ENCODE measurements at regions not wholly inside any gene's neighbourhood (a gene's known extent, or its start where the extent isn't known, plus 50 kb on each side); places are given as distances from the start of the nearest gene placed in this dataset.
"Not testable (repeated sequence)": the region's sequence is repeated elsewhere in the genome, so short reads cannot be mapped to it uniquely, and the experiment has no call there.

DNA sequence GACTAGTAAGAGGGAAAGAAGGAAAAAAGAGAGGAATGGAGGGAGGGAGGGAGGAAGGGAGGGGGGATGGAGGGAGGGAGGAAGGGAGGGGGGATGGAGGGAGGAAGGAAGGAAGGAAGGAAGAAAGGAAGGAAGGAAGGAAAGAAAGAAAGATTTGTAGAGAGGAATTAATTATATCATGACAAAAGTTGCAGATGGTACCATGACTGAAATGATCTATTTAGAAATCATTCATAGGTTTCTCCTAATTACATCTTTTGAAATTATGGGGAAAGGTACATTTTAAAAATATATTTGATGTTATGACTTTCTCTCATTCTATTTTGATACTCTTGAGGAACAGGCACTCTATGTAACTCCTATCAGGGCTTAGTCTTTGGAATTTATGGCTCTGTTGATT is 236.2 kb upstream of the BTG1 start:
- H3K9me3 Mint-ChIP-seq, result peaks cover 0 to 2% (median 0%) of the 10 kb centered on the region in 8 donors
- H3K27ac Mint-ChIP-seq, result no peak overlapping the region
- H3K27me3 ChIP-seq (ENCODE audit: insufficient read depth, low read length), result no peaks in the 10 kb centered on the region
- no peaks in the 10 kb centered on the region for H3K27me3 Mint-ChIP-seq
- no peak overlapping the region for H3K4me3 ChIP-seq (ENCODE audit: low read length in 2 of 2)
- peaks cover 40% of the 10 kb centered on the region for H3K4me1 ChIP-seq (ENCODE audit: insufficient read depth, low read length)
- no peak overlapping the region for H3K27ac ChIP-seq (ENCODE audit: low read depth, low read length)
- intact Hi-C loops (cut with micrococcal nuclease), result no loop called here
- ChIA-PET POLR2A (ENCODE audit: partially characterized antibody) (interaction anchor here (0.7 kb wide), 1 partner anchor 27 kb away, joined by 3 read pairs; no protein-coding TSS in a partner anchor), CTCF (ENCODE audit: partially characterized antibody) (no interaction called here)
- DNase-seq, result no peak
- no peaks in the 10 kb centered on the region for H3K9me3 ChIP-seq (ENCODE audit: control insufficient read depth in 1 of 2, low read length in 2 of 2)
- H3K4me3 Mint-ChIP-seq, result no peak overlapping the region
- H3K4me1 Mint-ChIP-seq, result peaks cover 28 to 53% (median 34%) of the 10 kb centered on the region in 4 donors
- no peaks in the 10 kb centered on the region for H3K36me3 ChIP-seq (ENCODE audit: insufficient read depth, low read length)
- H3K36me3 Mint-ChIP-seq, result no peaks in the 10 kb centered on the region

DNA sequence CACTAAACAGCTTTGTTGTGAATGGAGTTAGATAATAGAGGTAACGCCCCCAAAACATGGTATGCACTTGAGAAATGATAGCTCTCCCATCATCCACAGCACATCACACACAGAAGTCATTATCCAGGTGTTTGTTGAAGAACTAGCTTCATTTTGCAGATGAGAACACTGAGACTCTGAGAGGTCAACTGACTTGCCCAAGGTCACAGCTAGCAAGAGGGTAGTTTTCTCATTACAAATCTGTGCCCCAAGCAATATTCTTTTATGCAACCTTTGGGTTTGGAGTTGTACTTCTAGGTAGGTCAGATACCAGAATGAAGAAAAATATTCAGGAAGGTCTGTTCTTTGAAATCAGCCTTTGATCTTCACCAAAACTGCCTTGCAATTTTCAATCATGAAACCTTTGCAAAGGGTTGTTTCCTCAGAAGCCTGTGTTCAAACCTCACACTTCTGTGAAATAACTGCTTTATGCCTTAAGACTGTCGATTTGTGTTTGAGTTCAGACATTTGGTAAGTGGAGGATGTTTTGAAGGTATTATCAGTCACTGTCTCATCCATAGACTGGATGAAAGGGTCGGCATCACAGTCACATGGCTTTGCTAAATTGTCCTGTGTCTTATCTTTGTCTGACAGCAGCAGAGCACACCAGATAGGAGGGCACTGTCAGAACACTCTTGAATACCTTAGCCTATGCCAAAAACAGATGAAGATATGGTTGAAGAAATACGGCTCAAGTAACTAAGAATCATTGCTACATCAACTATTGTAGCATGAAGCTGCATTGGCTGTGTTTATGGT is 233.2 kb upstream of the BTG1 start:
- CTCF ChIA-PET (ENCODE audit: partially characterized antibody), result interaction anchor here (1.0 to 1.9 kb wide), 5 partner anchors 11 to 233 kb away, joined by 3 to 6 read pairs (median 3); partner anchors contain the start of gene BTG1
- Mint-ChIP-seq H3K4me1 (peaks cover 28 to 50% (median 31%) of the 10 kb centered on the region in 4 donors), H3K4me3 (peak overlapping the region in 7 of 8 donors; percentile 6 to 81 (median 36)), H3K27me3 (no peaks in the 10 kb centered on the region), H3K36me3 (no peaks in the 10 kb centered on the region), H3K27ac (peak overlapping the region; percentile 41 to 94 (median 88)), H3K9me3 (no peaks in the 10 kb centered on the region)
- Histone ChIP-seq H3K36me3 (ENCODE audit: insufficient read depth, low read length) (no peaks in the 10 kb centered on the region), H3K27ac (ENCODE audit: low read depth, low read length) (peak overlapping the region; percentile 30), H3K4me1 (ENCODE audit: insufficient read depth, low read length) (peaks cover 40% of the 10 kb centered on the region), H3K27me3 (ENCODE audit: insufficient read depth, low read length) (no peaks in the 10 kb centered on the region), H3K4me3 (ENCODE audit: low read length in 2 of 2) (no peak overlapping the region), H3K9me3 (ENCODE audit: control insufficient read depth in 1 of 2, low read length in 2 of 2) (no peaks in the 10 kb centered on the region)
- POLR2A ChIA-PET (ENCODE audit: partially characterized antibody), result interaction anchor here (0.9 to 2.7 kb wide), 5 partner anchors 9 to 241 kb away, joined by 3 to 9 read pairs (median 4); partner anchors contain the start of gene BTG1
- peak in 3 of 5 donors; percentile 16 to 41 (median 26) for DNase-seq
- intact Hi-C loops (cut with micrococcal nuclease), result loop anchor here (2.0 kb wide), 1 partner anchor 14 kb away; no protein-coding TSS in a partner anchor

DNA sequence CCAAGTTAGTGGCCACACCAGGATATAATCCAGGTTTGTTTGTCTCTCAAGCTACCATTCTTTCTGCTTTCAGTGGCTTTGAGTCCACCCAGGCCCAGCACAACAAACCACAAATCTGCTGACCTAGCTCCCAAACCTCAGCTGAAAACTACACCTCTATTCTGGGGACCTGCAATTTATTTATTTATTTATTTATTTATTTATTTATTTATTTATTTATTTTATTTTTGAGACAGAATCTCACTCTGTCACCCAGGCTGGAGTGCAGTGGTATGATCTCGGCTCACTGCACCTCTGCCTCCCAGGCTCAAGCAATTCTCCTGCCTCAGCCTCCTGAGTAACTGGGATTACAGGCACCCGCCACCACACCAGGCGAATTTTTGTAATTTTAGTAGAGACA is 229.9 kb upstream of the BTG1 start:
- DNase-seq; intact Hi-C loops (cut with micrococcal nuclease); H3K36me3 Mint-ChIP-seq; H3K27me3 Mint-ChIP-seq; CTCF ChIA-PET (ENCODE audit: partially characterized antibody); H3K9me3 Mint-ChIP-seq; H3K4me3 ChIP-seq (ENCODE audit: low read length in 2 of 2); H3K36me3 ChIP-seq (ENCODE audit: insufficient read depth, low read length); H3K27ac ChIP-seq (ENCODE audit: low read depth, low read length); H3K9me3 ChIP-seq (ENCODE audit: control insufficient read depth in 1 of 2, low read length in 2 of 2); H3K4me3 Mint-ChIP-seq; H3K27me3 ChIP-seq (ENCODE audit: insufficient read depth, low read length): not testable (repeated sequence)
- H3K27ac Mint-ChIP-seq, result peak overlapping the region in 1 of 7 donors; percentile 10
- peaks cover 30% of the 10 kb centered on the region for H3K4me1 ChIP-seq (ENCODE audit: insufficient read depth, low read length)
- POLR2A ChIA-PET (ENCODE audit: partially characterized antibody), result interaction anchor here (1.1 kb wide), 1 partner anchor 11 kb away, joined by 3 read pairs; no protein-coding TSS in a partner anchor
- peaks cover 26 to 40% (median 33%) of the 10 kb centered on the region in 4 donors for H3K4me1 Mint-ChIP-seq

DNA sequence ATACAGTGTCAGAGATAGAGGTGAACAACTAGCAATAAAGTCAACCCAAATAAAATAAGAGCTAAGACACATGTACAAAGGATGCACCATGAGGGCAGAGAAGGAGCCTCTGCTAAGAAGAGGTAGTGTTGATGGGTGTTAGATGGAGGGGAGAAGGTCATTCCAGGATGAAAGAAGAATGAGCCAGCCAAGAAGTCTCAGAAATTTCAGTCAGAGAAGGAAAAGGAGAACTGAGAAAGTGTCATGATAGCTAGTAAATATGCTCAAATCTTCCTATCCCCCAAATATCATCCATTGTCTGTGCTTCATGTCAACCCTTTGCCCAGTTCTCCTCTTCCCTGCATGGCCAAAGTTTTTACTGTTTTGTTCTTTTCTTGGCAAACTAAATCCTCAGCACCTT is 225.2 kb upstream of the BTG1 start:
- ChIA-PET POLR2A (ENCODE audit: partially characterized antibody) (interaction anchor here (0.6 kb wide), 1 partner anchor 163 kb away, joined by 3 read pairs; no protein-coding TSS in a partner anchor), CTCF (ENCODE audit: partially characterized antibody) (no interaction called here)
- Histone ChIP-seq H3K27ac (ENCODE audit: low read depth, low read length) (no peak overlapping the region), H3K4me1 (ENCODE audit: insufficient read depth, low read length) (no peaks in the 10 kb centered on the region), H3K9me3 (ENCODE audit: control insufficient read depth in 1 of 2, low read length in 2 of 2) (no peaks in the 10 kb centered on the region), H3K4me3 (ENCODE audit: low read length in 2 of 2) (no peak overlapping the region), H3K27me3 (ENCODE audit: insufficient read depth, low read length) (no peaks in the 10 kb centered on the region), H3K36me3 (ENCODE audit: insufficient read depth, low read length) (no peaks in the 10 kb centered on the region)
- Mint-ChIP-seq H3K4me3 (peak overlapping the region in 1 of 8 donors; percentile 32), H3K9me3 (peaks cover 0 to 4% (median 0%) of the 10 kb centered on the region in 8 donors), H3K36me3 (no peaks in the 10 kb centered on the region), H3K27ac (no peak overlapping the region), H3K4me1 (peaks cover 4 to 13% (median 6%) of the 10 kb centered on the region in 4 donors), H3K27me3 (no peaks in the 10 kb centered on the region)
- DNase-seq, result no peak
- intact Hi-C loops (cut with micrococcal nuclease), result no loop called here

DNA sequence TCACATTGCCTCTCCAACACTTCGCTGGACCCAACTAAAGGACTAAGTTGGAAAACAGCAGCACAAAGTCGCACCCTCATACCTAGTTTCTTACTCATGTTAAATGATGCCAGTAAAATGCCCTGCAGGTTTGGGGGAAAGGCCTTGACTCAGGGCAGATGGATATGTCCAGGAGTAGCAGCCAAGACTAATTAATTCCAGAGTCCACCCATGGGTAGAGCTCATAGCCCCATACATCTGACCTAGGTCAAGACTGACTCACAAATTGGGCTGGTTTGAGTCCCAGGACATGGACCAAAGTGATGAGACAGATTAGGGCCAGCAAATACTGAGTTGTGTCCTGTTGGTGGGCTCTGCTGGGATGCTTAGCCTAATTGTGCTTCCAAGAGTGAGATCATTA is 224.0 kb upstream of the BTG1 start:
- ChIA-PET CTCF (ENCODE audit: partially characterized antibody) (no interaction called here), POLR2A (ENCODE audit: partially characterized antibody) (no interaction called here)
- Mint-ChIP-seq H3K9me3 (peaks cover 0 to 4% (median 0%) of the 10 kb centered on the region in 8 donors), H3K4me1 (peaks cover 5 to 16% (median 14%) of the 10 kb centered on the region in 4 donors), H3K36me3 (no peaks in the 10 kb centered on the region), H3K27me3 (no peaks in the 10 kb centered on the region), H3K27ac (no peak overlapping the region), H3K4me3 (no peak overlapping the region)
- Histone ChIP-seq H3K4me1 (ENCODE audit: insufficient read depth, low read length) (peaks cover 7% of the 10 kb centered on the region), H3K27ac (ENCODE audit: low read depth, low read length) (no peak overlapping the region), H3K9me3 (ENCODE audit: control insufficient read depth in 1 of 2, low read length in 2 of 2) (no peaks in the 10 kb centered on the region), H3K27me3 (ENCODE audit: insufficient read depth, low read length) (no peaks in the 10 kb centered on the region), H3K36me3 (ENCODE audit: insufficient read depth, low read length) (no peaks in the 10 kb centered on the region), H3K4me3 (ENCODE audit: low read length in 2 of 2) (no peak overlapping the region)
- no peak for DNase-seq
- intact Hi-C loops (cut with micrococcal nuclease), result loop anchor here (10.0 kb wide), 1 partner anchor 165 kb away; no protein-coding TSS in a partner anchor

DNA sequence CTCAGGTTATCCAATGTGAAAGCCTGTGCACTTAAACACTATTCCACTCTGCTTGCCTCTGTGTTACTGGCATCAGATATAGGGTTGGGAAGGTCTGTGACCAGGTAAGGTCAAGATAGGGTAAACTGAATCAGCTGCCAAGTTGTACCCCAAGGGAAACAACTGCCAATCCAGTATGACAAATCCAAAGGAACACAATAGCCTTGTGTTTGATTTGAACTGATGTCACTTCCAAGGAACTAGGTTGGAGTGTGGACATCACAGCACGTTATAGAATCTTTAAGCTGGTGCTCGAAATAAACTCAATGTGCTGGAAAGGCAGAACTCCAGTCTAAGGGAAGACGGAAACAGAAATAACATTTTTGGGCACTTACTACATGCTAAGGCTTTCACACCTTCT is 223.4 kb upstream of the BTG1 start:
- Mint-ChIP-seq H3K4me1 (peaks cover 7 to 22% (median 18%) of the 10 kb centered on the region in 4 donors), H3K27me3 (no peaks in the 10 kb centered on the region), H3K9me3 (peaks cover 0 to 4% (median 0%) of the 10 kb centered on the region in 8 donors), H3K27ac (no peak overlapping the region), H3K4me3 (no peak overlapping the region), H3K36me3 (no peaks in the 10 kb centered on the region)
- ChIA-PET POLR2A (ENCODE audit: partially characterized antibody) (interaction anchor here (0.7 kb wide), 1 partner anchor 223 kb away, joined by 3 read pairs; the partner anchor contains the start of gene BTG1), CTCF (ENCODE audit: partially characterized antibody) (no interaction called here)
- peaks cover 13% of the 10 kb centered on the region for H3K4me1 ChIP-seq (ENCODE audit: insufficient read depth, low read length)
- H3K36me3 ChIP-seq (ENCODE audit: insufficient read depth, low read length), result no peaks in the 10 kb centered on the region
- intact Hi-C loops (cut with micrococcal nuclease), result loop anchor here (10.0 kb wide), 1 partner anchor 164 kb away; no protein-coding TSS in a partner anchor
- H3K27me3 ChIP-seq (ENCODE audit: insufficient read depth, low read length), result no peaks in the 10 kb centered on the region
- no peak overlapping the region for H3K27ac ChIP-seq (ENCODE audit: low read depth, low read length)
- no peak for DNase-seq
- H3K9me3 ChIP-seq (ENCODE audit: control insufficient read depth in 1 of 2, low read length in 2 of 2), result no peaks in the 10 kb centered on the region
- no peak overlapping the region for H3K4me3 ChIP-seq (ENCODE audit: low read length in 2 of 2)

DNA sequence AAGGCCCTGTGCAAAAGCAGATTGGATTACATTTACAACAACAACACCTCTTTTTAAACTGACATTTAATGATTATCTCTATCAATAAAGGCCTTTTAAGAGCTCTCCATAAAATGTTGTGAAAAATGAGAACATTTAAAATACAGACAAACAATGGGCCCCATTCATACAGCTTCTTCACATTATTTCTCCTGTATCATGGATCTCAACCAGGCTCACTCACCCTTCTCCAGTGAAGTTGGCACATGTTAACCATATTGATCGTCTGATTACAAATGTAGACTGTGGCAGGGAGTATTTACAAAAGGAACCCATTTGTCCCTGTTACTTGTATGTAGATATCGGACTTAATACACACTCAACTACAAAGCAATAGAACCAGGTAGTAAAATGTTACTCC is 220.2 kb upstream of the BTG1 start:
- peak overlapping the region in 6 of 7 donors; percentile 35 to 77 (median 58) for H3K27ac Mint-ChIP-seq
- DNase-seq, result no peak
- ChIA-PET CTCF (ENCODE audit: partially characterized antibody) (interaction anchor here (1.3 to 4.0 kb wide), 2 partner anchors 81 to 220 kb away, joined by 3 to 15 read pairs; partner anchors contain the start of gene BTG1), POLR2A (ENCODE audit: partially characterized antibody) (interaction anchor here (6.6 kb wide), 1 partner anchor 222 kb away, joined by 188 read pairs; the partner anchor contains the start of gene BTG1)
- H3K4me3 Mint-ChIP-seq, result peak overlapping the region in 2 of 8 donors; percentile 31 to 36
- Histone ChIP-seq H3K27me3 (ENCODE audit: insufficient read depth, low read length) (no peaks in the 10 kb centered on the region), H3K9me3 (ENCODE audit: control insufficient read depth in 1 of 2, low read length in 2 of 2) (no peaks in the 10 kb centered on the region), H3K4me3 (ENCODE audit: low read length in 2 of 2) (no peak overlapping the region), H3K4me1 (ENCODE audit: insufficient read depth, low read length) (peaks cover 44% of the 10 kb centered on the region), H3K27ac (ENCODE audit: low read depth, low read length) (no peak overlapping the region), H3K36me3 (ENCODE audit: insufficient read depth, low read length) (no peaks in the 10 kb centered on the region)
- peaks cover 7 to 8% of the 10 kb centered on the region in 2 donors for H3K36me3 Mint-ChIP-seq
- no peaks in the 10 kb centered on the region for H3K27me3 Mint-ChIP-seq
- peaks cover 0 to 12% (median 9%) of the 10 kb centered on the region in 8 donors for H3K9me3 Mint-ChIP-seq
- intact Hi-C loops (cut with micrococcal nuclease), result loop anchor here (2.0 to 10.0 kb wide), 2 partner anchors 13 to 161 kb away; no protein-coding TSS in a partner anchor
- peaks cover 28 to 52% (median 42%) of the 10 kb centered on the region in 4 donors for H3K4me1 Mint-ChIP-seq
